Omental fat pad (tissue), 3 donors: ENCODE measurements at regions not wholly inside any gene's neighbourhood (a gene's known extent, or its start where the extent isn't known, plus 50 kb on each side); places are given as distances from the start of the nearest gene placed in this dataset.

Experiments used
- ATAC-seq: fragments of 150-250 bp; one replicate; pipeline ENCODE4 v1.9.1; 2016; ENCODE audit warnings: mild to moderate bottlenecking, moderate library complexity; ENCODE audit not compliant: low FRiP score
- DNase-seq: peaks from one replicate; pipeline ENCODE4 v3.0.0-alpha.2; 2019; ENCODE audit warnings: low spot score
- TF ChIP-seq, protein P1 (sequence below), 3 donors: fragments of 450-650 bp; IDR thresholded peaks; one replicate each; pipeline ENCODE4 v1.5.1; 2016 to 2017; ENCODE audit warnings: antibody characterized with exemption in 3 of 3, mild to moderate bottlenecking in 3 of 3, moderate library complexity in 2 of 3

GRCh38 chr12:46509135-46509534 lies 136.6 kb upstream of the SLC38A2 start:
- ATAC-seq (no peak), DNase-seq (no peak)
- TF ChIP-seq, protein P1, sequence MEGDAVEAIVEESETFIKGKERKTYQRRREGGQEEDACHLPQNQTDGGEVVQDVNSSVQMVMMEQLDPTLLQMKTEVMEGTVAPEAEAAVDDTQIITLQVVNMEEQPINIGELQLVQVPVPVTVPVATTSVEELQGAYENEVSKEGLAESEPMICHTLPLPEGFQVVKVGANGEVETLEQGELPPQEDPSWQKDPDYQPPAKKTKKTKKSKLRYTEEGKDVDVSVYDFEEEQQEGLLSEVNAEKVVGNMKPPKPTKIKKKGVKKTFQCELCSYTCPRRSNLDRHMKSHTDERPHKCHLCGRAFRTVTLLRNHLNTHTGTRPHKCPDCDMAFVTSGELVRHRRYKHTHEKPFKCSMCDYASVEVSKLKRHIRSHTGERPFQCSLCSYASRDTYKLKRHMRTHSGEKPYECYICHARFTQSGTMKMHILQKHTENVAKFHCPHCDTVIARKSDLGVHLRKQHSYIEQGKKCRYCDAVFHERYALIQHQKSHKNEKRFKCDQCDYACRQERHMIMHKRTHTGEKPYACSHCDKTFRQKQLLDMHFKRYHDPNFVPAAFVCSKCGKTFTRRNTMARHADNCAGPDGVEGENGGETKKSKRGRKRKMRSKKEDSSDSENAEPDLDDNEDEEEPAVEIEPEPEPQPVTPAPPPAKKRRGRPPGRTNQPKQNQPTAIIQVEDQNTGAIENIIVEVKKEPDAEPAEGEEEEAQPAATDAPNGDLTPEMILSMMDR (IDR thresholded peaks at IDR 0.05) = no peak

GRCh38 chr12:46508651-46509050 lies 136.1 kb upstream of the SLC38A2 start:
- ATAC-seq = no peak
- no peak for DNase-seq
- TF ChIP-seq, protein P1 (IDR thresholded peaks at IDR 0.05) = no peak

- no peak for DNase-seq
- TF ChIP-seq, protein P1 (IDR thresholded peaks at IDR 0.05) = no peak
- ATAC-seq = no peak
These were observed 135.2 kb upstream of the SLC38A2 start for GRCh38 chr12:46507766-46508165.

DNA sequence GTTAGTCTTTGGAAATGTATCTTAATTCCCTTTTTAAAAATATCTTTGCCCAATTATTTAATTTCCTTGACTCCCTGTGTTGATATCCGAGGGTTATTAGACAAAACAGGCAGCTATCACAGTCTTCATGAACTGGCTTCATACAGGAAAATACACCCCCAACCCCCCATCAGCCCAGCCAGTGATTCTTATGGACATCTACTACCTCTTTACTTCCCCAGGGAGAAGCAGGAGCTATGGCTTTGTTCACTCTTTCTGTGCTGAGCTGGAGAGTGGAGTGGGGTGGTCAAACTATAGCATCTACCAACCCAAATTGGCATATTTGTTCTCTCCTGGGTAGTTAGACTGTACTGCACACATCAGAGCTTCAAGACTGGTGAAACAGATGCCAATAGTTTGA lies 134.4 kb upstream of the SLC38A2 start:
- ATAC-seq (no peak), DNase-seq (no peak)
- TF ChIP-seq, protein P1 (IDR thresholded peaks at IDR 0.05) = no peak

DNA sequence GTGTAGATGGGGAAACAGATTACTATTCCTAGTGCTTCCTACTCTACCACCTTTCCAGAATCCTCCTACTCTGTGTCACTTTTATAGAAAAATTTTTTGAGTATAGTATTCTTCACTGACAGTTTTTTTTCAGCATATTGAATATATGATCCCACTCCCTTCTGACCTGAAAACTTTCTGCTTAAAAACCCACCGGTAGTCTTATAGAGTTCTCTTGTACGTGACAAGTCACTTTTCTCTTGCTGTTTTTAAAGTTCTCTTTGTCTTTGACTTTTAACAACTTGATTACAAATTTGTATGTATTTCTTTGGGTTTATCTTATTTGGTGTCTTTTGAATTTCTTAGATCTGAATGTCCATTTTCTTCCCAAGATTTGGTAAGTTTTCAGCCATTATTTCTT lies 133.6 kb upstream of the SLC38A2 start:
- DNase-seq = no peak
- no peak for ATAC-seq
- TF ChIP-seq, protein P1 (IDR thresholded peaks at IDR 0.05) = no peak

DNA sequence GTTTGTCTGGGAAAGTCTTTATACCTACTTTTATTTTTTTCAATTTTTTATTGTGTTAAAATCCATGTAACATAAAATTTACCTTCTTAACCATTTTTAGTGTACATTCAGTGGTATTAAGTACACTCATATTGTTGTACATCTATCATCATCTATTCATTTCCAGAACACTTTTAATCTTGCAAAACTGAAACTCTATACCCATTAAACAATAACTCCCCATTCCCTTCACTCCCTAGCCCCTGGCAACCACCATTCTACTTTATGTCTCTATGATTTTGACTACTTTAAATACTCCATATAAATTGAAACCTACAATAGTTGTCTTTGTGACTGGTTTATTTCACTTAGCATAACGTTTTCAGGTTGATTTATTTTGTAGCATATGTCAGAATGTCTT lies 131.9 kb upstream of the SLC38A2 start:
- DNase-seq = no peak
- TF ChIP-seq, protein P1 (IDR thresholded peaks at IDR 0.05) = no peak
- no peak for ATAC-seq

DNA sequence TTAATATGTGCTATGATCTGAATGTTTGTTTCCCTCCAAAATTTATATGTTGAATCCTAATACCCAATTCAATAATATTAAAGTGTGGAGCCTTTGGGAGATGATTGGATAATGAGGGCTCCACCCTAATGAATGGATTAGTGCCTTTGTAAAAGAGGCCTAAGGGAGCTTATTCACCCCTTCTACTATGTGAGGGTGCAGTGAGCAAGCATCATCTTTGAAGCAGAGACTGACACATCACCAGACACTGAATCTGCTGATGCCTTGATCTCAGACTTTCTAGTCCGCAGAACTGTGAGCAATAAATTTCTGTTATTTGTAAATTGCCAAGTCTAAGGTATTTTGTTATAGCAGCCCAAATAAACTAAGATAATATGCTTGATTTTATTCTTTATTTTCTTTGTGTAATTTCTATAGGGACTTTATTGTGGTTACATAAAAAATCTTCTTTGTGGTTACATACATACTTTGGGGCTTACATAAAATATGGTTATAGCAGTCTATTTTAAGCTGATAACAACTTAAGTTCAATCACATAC lies 131.1 kb upstream of the SLC38A2 start:
- no peak for ATAC-seq
- no peak for DNase-seq
- TF ChIP-seq, protein P1 (IDR thresholded peaks at IDR 0.05) = no peak
